Ishikawa (cell line): ENCODE measurements at regions not wholly inside any gene's neighbourhood (a gene's known extent, or its start where the extent isn't known, plus 50 kb on each side); places are given as distances from the start of the nearest gene placed in this dataset.

ENCODE experiments used
- CEBPB ChIP-seq: IDR thresholded peaks from 2 replicates; pipeline ENCODE4 v1.6.1; 2012
- CREB1 ChIP-seq: IDR thresholded peaks from 2 replicates; pipeline ENCODE4 v1.6.1; 2012; ENCODE audit warnings: low read depth
- EGR1 ChIP-seq: IDR thresholded peaks from 2 replicates; pipeline ENCODE4 v1.6.1; 2012
- EP300 ChIP-seq: IDR thresholded peaks from 2 replicates; pipeline ENCODE4 v1.6.1; 2012; ENCODE audit warnings: borderline replicate concordance
- FOXM1 ChIP-seq: IDR thresholded peaks from 2 replicates; pipeline ENCODE4 v1.6.1; 2012; ENCODE audit warnings: low read depth, borderline replicate concordance
- MAX ChIP-seq: IDR thresholded peaks from 2 replicates; pipeline ENCODE4 v1.6.1; 2012
- NFIC ChIP-seq: IDR thresholded peaks from 2 replicates; pipeline ENCODE4 v1.6.1; 2012
- RAD21 ChIP-seq: IDR thresholded peaks from 2 replicates; pipeline ENCODE4 v1.6.1; 2012; ENCODE audit warnings: low read depth
- REST ChIP-seq: IDR thresholded peaks from 2 replicates; pipeline ENCODE4 v1.6.1; 2012; ENCODE audit warnings: low read depth, mild to moderate bottlenecking
- TAF1 ChIP-seq: IDR thresholded peaks from 2 replicates; pipeline ENCODE4 v1.6.1; 2012; ENCODE audit warnings: low read depth, mild to moderate bottlenecking
- TCF12 ChIP-seq: IDR thresholded peaks from 2 replicates; pipeline ENCODE4 v1.6.1; 2012; ENCODE audit warnings: low read depth
- TEAD4 ChIP-seq: IDR thresholded peaks from 2 replicates; pipeline ENCODE4 v1.6.1; 2012
- YY1 ChIP-seq: IDR thresholded peaks from 2 replicates; pipeline ENCODE4 v1.6.1; 2012; ENCODE audit warnings: low read depth
- ZBTB7A ChIP-seq: IDR thresholded peaks from 2 replicates; pipeline ENCODE4 v1.6.1; 2012; ENCODE audit warnings: low read depth
- TF ChIP-seq, protein P1 (sequence below): IDR thresholded peaks from 2 replicates; pipeline ENCODE4 v1.6.1; 2012

DNA sequence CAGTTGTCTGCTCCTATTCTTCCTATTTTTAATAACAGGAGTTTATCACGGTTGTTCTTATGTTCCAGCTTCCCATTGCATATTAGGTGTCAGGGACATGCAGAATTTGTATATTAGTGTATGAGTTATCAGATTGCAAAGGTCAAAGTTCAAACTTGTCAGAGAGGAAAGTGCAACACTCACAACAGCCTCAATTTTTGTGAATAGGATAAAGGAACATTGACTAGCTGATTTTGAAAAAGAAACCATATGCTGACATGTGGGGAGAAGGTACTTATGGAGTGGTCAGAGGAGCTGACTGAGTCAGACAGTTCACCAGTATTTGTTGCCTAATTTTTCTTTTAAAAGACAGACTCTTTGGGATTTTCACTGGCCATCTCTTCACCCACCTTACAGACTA, 222.1 kb downstream of the C12orf50 start:
- TF ChIP-seq FOXM1 (no peak), NFIC (no peak), REST (no peak), EP300 (no peak), TEAD4 (no peak), RAD21 (no peak)

DNA sequence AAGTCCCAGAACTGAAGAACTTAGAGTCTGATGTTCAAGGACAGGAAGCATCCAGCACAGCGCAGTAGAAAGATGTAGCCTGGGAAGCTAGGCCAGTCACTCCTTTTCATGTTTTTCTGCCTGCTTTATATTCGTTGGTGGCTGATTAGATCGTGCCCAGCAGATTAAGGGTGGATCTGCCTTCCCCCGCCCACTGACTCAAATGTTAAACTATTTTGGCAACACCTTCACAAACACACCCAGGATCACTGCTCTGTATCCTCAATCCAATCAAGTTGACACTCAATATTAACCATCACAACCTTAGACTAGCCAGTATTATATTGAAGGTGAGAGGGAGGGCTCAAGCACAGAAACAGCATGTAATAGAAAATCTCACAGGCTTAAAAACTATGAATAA, 222.9 kb downstream of the C12orf50 start:
- TF ChIP-seq TEAD4 (no peak), NFIC (no peak), RAD21 (no peak), EGR1 (no peak), ZBTB7A (no peak), TAF1 (no peak), YY1 (no peak), TCF12 (no peak), FOXM1 (no peak), REST (no peak), CEBPB (no peak), MAX (no peak), CREB1 (no peak), EP300 (no peak)
- TF ChIP-seq, protein P1, sequence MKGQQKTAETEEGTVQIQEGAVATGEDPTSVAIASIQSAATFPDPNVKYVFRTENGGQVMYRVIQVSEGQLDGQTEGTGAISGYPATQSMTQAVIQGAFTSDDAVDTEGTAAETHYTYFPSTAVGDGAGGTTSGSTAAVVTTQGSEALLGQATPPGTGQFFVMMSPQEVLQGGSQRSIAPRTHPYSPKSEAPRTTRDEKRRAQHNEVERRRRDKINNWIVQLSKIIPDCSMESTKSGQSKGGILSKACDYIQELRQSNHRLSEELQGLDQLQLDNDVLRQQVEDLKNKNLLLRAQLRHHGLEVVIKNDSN, result no peak

DNA sequence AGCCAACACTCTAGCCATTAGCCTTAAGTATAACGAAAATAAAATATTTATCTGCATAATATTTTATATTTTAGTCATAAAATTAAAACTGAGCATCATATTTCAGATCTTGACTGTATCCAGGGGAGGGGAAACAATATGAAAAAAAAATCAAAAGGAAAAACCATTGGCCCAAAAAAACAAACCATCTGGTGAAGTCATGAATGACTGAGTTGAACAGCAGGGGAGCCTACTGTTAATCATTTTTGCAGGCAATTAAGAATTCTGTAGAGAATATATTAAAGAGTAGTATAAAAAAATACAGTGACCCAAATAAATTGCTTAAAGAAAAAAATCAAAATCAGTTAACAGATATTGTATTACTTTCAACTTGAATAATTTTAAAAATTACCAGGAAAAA, 224.8 kb downstream of the C12orf50 start:
- no peak for TF ChIP-seq TEAD4
- TF ChIP-seq MAX, result no peak
- no peak for TF ChIP-seq CEBPB
- no peak for TF ChIP-seq RAD21
- TF ChIP-seq TAF1, result no peak
- no peak for TF ChIP-seq YY1
- TF ChIP-seq, protein P1, result no peak
- no peak for TF ChIP-seq EP300
- TF ChIP-seq REST, result no peak
- TF ChIP-seq EGR1, result no peak
- TF ChIP-seq CREB1, result no peak
- no peak for TF ChIP-seq NFIC

DNA sequence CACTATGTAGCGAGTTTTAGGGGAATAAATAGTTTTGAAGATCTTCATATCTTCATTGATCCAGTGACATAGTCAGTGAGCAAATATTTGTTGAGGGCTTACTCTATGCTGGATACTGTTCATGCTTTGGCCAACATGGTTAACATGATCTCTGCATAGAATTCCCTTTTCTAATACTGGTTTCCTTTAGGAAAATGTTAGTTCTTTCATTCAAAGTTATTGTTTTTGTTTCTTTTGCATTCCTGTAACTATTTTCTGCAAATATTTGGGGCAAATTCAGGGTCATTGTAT, 226.5 kb downstream of the C12orf50 start:
- no peak for TF ChIP-seq MAX

DNA sequence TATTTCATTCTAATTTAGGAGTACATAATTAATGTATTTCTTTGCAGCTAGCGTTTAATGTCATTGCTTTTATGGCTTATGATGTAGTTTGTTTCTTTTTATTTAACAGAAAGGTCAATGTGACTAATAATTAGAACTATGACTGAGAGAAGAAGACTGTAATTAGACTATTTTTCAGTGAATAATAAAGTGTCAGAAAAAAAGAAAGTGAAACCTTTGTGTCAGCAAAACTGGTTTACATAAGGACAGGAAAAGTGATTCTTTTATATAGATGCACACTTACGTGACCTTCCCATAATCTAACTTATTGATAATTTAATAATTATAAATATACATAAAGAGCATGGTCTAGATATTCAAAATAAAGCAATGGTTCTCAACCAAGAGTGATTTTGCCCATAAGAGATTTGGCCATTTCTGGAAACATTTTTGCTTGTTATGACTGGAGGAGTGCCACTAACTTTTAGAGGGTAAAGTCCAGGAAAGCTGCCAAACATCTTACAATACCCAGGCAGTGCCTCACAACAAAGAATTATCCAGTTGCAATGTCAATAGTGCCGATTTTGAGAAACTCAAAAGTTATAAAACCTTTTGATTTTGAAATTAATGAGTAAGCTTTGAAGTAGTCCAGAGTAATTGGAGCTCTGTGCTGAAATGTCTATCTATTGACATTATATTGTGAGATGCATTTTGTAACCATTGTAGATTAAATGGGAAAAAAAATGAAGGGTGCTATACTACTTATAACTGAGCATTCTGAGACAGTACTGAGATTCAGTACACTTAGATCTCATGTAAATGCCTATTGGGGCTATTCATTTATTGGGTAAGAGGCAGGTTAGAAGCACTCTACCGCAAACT, 227.1 kb downstream of the C12orf50 start:
- 0 out of 2 replicates have a peak, but pooled peaks have one; percentile 17 for TF ChIP-seq NFIC
- TF ChIP-seq MAX, result no peak
